ENCODE measurements at regions not wholly inside any gene's neighbourhood (a gene's known extent, or its start where the extent isn't known, plus 50 kb on each side); places are given as distances from the start of the nearest gene placed in this dataset.

DNA sequence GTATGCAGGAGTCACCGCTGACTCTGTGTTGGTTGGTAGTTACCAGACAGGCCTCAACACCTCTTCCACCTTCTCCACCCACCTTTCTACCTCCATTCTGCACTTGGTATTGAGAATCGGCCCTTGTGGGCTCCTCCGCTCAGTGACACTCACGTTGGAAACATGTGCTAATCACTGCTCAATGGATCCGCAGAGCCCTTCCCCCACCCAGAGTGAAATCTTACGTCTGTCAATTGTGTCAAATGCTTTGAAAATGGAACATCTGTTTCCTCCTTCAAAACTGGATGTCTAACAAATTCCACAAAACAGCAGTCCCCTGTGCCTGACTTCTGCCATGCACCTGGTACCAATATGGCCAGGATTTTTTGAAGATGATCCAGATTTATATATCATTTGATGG, 65.5 kb upstream of the NRIP1 start:
- TF ChIP-seq, protein P1, sequence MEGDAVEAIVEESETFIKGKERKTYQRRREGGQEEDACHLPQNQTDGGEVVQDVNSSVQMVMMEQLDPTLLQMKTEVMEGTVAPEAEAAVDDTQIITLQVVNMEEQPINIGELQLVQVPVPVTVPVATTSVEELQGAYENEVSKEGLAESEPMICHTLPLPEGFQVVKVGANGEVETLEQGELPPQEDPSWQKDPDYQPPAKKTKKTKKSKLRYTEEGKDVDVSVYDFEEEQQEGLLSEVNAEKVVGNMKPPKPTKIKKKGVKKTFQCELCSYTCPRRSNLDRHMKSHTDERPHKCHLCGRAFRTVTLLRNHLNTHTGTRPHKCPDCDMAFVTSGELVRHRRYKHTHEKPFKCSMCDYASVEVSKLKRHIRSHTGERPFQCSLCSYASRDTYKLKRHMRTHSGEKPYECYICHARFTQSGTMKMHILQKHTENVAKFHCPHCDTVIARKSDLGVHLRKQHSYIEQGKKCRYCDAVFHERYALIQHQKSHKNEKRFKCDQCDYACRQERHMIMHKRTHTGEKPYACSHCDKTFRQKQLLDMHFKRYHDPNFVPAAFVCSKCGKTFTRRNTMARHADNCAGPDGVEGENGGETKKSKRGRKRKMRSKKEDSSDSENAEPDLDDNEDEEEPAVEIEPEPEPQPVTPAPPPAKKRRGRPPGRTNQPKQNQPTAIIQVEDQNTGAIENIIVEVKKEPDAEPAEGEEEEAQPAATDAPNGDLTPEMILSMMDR (IDR thresholded peaks at IDR 0.05), result no peak
- TF ChIP-seq POLR2AphosphoS5 (IDR thresholded peaks at IDR 0.05) (no peak), POLR2A (IDR thresholded peaks at IDR 0.05) (no peak)
